ENCODE measurements at regions not wholly inside any gene's neighbourhood (a gene's known extent, or its start where the extent isn't known, plus 50 kb on each side); places are given as distances from the start of the nearest gene placed in this dataset.

DNA sequence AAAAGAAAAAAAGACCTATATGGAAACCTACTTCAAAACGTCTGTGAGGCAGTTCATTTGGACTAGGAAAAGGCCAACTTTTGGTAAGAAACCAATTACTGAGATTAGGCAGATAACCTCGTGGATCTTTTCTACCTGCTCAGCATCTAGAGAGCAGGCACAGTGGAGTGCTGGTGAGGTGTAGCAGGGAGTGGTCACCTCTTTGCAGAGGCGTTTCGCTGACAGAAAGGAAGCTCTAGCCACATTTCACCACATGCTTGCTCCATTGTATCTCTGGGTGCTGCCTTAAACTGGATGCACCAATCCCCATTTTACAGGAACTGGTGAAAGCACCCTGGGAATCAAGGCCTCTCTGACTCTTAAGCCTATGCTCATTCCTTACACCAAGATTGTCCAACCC lies 360.5 kb downstream of the LIG4 start:
- no peak overlapping the region for H3K4me3 Mint-ChIP-seq
- H3K36me3 Mint-ChIP-seq = no peaks in the 10 kb centered on the region
- peaks cover 4% of the 10 kb centered on the region for H3K9me3 Mint-ChIP-seq
- DNase-seq = no peak
- no peaks in the 10 kb centered on the region for H3K4me1 Mint-ChIP-seq
- H3K27ac Mint-ChIP-seq = no peak overlapping the region
- H3K27me3 Mint-ChIP-seq = no peaks in the 10 kb centered on the region

GRCh38 chr13:107852072-107852471 lies 363.3 kb downstream of the LIG4 start:
- Mint-ChIP-seq H3K36me3 (no peaks in the 10 kb centered on the region), H3K4me1 (no peaks in the 10 kb centered on the region), H3K27ac (no peak overlapping the region), H3K27me3 (no peaks in the 10 kb centered on the region), H3K4me3 (no peak overlapping the region), H3K9me3 (peaks cover 4% of the 10 kb centered on the region)
- DNase-seq = no peak

DNA sequence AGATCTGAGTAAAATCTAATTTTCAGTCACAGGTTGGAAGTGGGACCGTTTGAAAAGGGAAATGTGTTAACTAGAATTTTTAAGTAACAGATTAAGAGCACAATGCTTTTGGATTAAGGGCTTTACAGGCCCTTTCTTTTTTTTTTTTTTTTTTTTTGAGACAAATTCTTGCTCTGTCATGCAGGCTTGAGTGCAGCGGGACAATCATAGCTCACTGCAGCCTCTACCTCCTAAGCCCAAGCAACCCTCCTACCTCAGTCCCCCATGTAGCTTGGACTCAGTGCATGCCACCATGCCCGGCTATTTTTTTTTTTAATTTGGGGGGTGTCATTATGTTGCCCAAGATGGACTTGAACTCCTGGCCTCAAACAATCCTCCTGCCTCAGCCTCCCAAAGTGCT lies 363.7 kb downstream of the LIG4 start:
- H3K4me1 Mint-ChIP-seq = no peaks in the 10 kb centered on the region
- peaks cover 4% of the 10 kb centered on the region for H3K9me3 Mint-ChIP-seq
- DNase-seq = no peak
- H3K36me3 Mint-ChIP-seq = no peaks in the 10 kb centered on the region
- H3K4me3 Mint-ChIP-seq = no peak overlapping the region
- no peaks in the 10 kb centered on the region for H3K27me3 Mint-ChIP-seq
- no peak overlapping the region for H3K27ac Mint-ChIP-seq

- H3K9me3 Mint-ChIP-seq = no peaks in the 10 kb centered on the region
- no peak for DNase-seq
- no peaks in the 10 kb centered on the region for H3K27me3 Mint-ChIP-seq
- no peaks in the 10 kb centered on the region for H3K4me1 Mint-ChIP-seq
- H3K27ac Mint-ChIP-seq = no peak overlapping the region
- H3K36me3 Mint-ChIP-seq = no peaks in the 10 kb centered on the region
- H3K4me3 Mint-ChIP-seq = no peak overlapping the region
Measured at GRCh38 chr13:107847406-107847805, 367.9 kb downstream of the LIG4 start.

GRCh38 chr13:107846642-107847041 lies 368.7 kb downstream of the LIG4 start:
- Mint-ChIP-seq H3K27me3 (no peaks in the 10 kb centered on the region), H3K9me3 (no peaks in the 10 kb centered on the region), H3K4me1 (no peaks in the 10 kb centered on the region), H3K27ac (no peak overlapping the region), H3K36me3 (no peaks in the 10 kb centered on the region), H3K4me3 (no peak overlapping the region)
- DNase-seq = no peak

DNA sequence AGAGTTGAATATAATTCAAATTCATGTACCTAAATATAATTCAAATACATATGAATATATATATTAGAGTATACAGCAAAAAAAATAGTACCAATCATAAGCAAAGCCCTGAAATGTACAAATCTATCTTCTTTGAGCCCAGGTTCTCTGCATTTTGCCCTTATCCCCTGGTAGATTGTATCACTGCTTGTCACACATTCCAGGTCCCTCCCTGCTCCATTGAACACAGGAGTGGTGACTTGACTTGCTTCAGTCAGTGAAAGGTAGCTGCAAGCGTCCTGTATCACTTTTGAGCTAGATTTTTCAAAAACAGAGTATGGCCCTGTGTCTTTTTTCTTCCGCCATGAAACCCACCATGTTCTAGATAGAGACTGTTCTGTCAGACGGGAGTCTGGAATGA lies 369.4 kb downstream of the LIG4 start:
- H3K27ac Mint-ChIP-seq = no peak overlapping the region
- no peaks in the 10 kb centered on the region for H3K4me1 Mint-ChIP-seq
- DNase-seq = no peak
- H3K36me3 Mint-ChIP-seq = no peaks in the 10 kb centered on the region
- H3K9me3 Mint-ChIP-seq = no peaks in the 10 kb centered on the region
- no peaks in the 10 kb centered on the region for H3K27me3 Mint-ChIP-seq
- H3K4me3 Mint-ChIP-seq = no peak overlapping the region

DNA sequence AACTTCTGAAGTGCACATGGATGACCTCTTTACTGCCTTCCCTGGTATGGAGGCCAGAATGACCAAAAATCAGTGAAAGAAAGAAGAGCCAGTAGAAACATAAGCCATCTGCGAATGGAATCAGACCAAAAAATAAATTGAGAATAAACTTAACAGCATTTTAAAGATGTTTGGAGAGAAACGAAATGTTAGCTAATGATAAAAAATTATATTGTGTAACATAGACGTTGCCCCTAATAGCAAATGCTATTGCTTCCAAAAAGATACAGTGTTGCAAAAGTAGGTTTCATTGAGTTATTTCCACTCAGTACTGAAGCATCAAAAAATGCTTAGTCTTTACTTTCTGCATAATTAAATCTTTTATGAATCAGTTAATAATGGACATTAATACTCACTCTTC lies 371.7 kb downstream of the LIG4 start:
- H3K9me3 Mint-ChIP-seq = no peaks in the 10 kb centered on the region
- no peak overlapping the region for H3K27ac Mint-ChIP-seq
- no peak for DNase-seq
- H3K4me3 Mint-ChIP-seq = no peak overlapping the region
- H3K27me3 Mint-ChIP-seq = no peaks in the 10 kb centered on the region
- no peaks in the 10 kb centered on the region for H3K36me3 Mint-ChIP-seq
- no peaks in the 10 kb centered on the region for H3K4me1 Mint-ChIP-seq

DNA sequence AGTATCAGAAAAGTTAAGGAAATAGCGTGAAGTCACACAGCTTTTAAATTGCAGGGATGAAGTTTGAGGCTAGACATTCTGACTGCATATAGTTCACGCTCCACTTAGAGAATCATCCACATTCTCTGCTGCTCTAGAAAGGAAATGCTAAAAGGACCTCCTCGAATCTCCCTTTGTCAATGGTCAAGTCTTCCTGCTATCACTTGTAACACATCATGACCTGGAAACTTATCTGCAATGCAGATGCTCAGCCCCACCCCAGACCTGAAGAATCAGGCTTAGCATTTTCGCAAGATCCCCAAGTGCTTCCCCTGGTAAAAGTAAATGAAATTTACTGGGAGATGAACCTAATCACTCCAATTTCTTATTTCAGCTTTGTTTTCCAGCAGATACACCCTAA lies 372.1 kb downstream of the LIG4 start:
- Mint-ChIP-seq H3K4me3 (no peak overlapping the region), H3K27ac (no peak overlapping the region), H3K9me3 (no peaks in the 10 kb centered on the region), H3K36me3 (no peaks in the 10 kb centered on the region), H3K27me3 (peaks cover 1% of the 10 kb centered on the region), H3K4me1 (no peaks in the 10 kb centered on the region)
- DNase-seq = no peak

DNA sequence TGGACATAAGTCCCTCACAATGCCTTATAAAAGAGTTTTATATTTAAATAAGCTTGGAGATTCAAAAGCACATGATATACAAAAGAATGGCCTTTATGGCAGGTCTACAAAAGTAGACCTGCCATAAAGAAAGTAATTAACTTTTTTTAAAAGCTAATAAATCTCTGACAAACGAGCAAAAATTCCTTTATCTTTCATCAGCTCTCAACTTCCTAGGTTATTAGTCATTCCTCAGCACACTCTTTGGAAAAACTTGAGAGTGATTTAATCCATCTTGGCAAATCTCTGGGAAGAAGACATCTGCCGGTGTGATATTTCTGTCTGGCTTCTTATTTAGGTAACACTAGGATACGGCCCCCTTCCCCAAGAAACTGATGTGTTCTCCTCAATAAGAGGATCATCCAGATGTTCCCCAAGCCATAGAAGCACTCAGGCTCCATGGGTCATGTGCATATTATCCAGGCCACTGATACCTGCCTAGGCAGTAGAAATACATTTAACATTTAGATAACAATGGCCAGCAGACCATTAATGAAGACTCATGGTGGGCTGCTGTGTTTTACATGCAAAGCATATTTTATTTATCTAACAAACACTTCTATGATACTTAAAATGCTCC lies 372.7 kb downstream of the LIG4 start:
- H3K27ac Mint-ChIP-seq = no peak overlapping the region
- H3K36me3 Mint-ChIP-seq = no peaks in the 10 kb centered on the region
- H3K4me3 Mint-ChIP-seq = no peak overlapping the region
- H3K4me1 Mint-ChIP-seq = no peaks in the 10 kb centered on the region
- H3K9me3 Mint-ChIP-seq = no peaks in the 10 kb centered on the region
- H3K27me3 Mint-ChIP-seq = peaks cover 4% of the 10 kb centered on the region
- DNase-seq = no peak

GRCh38 chr13:107838588-107839161 lies 376.7 kb downstream of the LIG4 start:
- H3K27ac Mint-ChIP-seq = no peak overlapping the region
- H3K4me3 Mint-ChIP-seq = no peak overlapping the region
- H3K9me3 Mint-ChIP-seq = no peaks in the 10 kb centered on the region

DNA sequence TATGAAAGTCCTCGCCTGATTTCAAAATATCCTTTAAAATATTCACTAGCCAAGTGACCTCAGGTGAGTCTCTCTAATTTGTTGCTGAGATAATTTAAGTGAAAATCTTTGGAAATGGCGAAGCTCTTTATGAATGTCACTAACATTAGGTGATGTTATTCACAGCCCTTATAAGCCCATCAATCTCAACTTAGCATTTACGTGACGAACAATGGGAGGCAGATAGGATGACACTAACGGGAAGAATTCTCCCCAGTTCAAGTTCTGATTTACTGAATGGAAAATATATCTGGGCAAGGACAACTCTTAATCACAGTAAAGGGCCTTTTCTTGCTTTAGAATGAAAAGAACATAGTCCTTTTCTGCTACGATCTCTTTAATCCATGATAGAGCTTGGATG lies 378.7 kb downstream of the LIG4 start:
- H3K4me3 Mint-ChIP-seq = no peak overlapping the region
- peaks cover 4% of the 10 kb centered on the region for H3K27me3 Mint-ChIP-seq
- H3K27ac Mint-ChIP-seq = no peak overlapping the region
- H3K4me1 Mint-ChIP-seq = no peaks in the 10 kb centered on the region
- H3K36me3 Mint-ChIP-seq = no peaks in the 10 kb centered on the region
- no peaks in the 10 kb centered on the region for H3K9me3 Mint-ChIP-seq
- no peak for DNase-seq

More at GRCh38 chr13:107838588-107839161, 376.7 kb downstream of the LIG4 start:
- Mint-ChIP-seq H3K4me1 (no peaks in the 10 kb centered on the region), H3K36me3 (no peaks in the 10 kb centered on the region), H3K27me3 (peaks cover 4% of the 10 kb centered on the region)
- no peak for DNase-seq

GRCh38 chr13:107835339-107836018 lies 379.9 kb downstream of the LIG4 start:
- no peaks in the 10 kb centered on the region for H3K9me3 Mint-ChIP-seq
- no peaks in the 10 kb centered on the region for H3K4me1 Mint-ChIP-seq
- no peak for DNase-seq
- peaks cover 4% of the 10 kb centered on the region for H3K27me3 Mint-ChIP-seq
- H3K36me3 Mint-ChIP-seq = no peaks in the 10 kb centered on the region
- H3K4me3 Mint-ChIP-seq = no peak overlapping the region
- H3K27ac Mint-ChIP-seq = no peak overlapping the region

DNA sequence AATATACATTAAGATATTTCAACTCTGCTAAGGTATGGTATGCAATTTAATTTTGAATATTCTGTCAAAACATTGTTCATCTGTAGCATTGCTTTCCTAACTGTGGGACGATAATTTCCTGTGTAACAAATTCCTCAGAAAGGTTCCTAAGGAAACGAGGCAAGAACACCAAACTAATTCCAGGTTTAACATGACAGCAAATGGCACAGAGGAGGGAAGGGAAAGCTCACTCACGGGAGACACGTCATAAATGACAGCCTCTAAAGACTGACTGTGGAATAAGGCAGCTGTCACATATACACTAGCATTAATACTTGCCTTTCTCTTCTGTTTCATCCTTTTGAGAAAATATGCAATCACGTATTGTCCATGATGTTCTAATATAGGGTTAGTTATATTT lies 380.6 kb downstream of the LIG4 start:
- DNase-seq = no peak
- Mint-ChIP-seq H3K36me3 (no peaks in the 10 kb centered on the region), H3K9me3 (no peaks in the 10 kb centered on the region), H3K27me3 (peaks cover 4% of the 10 kb centered on the region), H3K27ac (no peak overlapping the region), H3K4me1 (no peaks in the 10 kb centered on the region), H3K4me3 (no peak overlapping the region)

- Mint-ChIP-seq H3K27me3 (peaks cover 4% of the 10 kb centered on the region), H3K4me3 (no peak overlapping the region), H3K4me1 (no peaks in the 10 kb centered on the region), H3K36me3 (no peaks in the 10 kb centered on the region), H3K27ac (no peak overlapping the region), H3K9me3 (no peaks in the 10 kb centered on the region)
- no peak for DNase-seq
Measured at GRCh38 chr13:107834281-107834680, 381.1 kb downstream of the LIG4 start.

DNA sequence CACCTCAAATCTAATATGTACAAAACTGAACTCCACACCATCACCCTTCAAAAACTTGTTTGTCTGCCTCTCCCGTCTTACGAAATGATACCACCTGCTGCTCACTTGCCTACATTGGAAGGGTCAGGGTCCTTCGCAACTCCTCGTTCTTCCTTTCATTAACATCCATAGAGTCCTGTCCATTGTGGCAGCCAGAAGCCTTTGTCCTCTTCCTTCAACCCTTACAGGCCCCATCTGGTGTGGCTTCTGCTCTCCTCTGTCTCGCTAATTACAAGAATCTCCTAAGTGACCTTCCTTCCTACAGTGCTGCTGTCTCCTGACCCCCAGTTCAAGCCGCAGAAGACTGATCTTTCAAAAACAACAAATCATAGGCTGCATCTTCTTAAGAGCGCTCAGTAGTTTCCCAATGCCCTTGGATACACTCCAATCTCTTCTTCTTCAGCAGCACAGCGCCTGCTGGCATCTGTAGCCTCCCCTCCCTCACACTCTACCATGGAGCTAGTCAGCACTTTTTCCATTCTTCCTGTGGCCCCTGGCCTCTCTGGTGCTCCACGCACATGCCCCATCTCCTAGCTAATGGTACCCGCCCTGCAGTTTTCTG lies 382.7 kb downstream of the LIG4 start:
- DNase-seq = no peak
- H3K9me3 Mint-ChIP-seq = no peaks in the 10 kb centered on the region
- H3K4me1 Mint-ChIP-seq = no peaks in the 10 kb centered on the region
- H3K36me3 Mint-ChIP-seq = no peaks in the 10 kb centered on the region
- no peak overlapping the region for H3K27ac Mint-ChIP-seq
- H3K4me3 Mint-ChIP-seq = no peak overlapping the region
- no peaks in the 10 kb centered on the region for H3K27me3 Mint-ChIP-seq

- DNase-seq = no peak
- Mint-ChIP-seq H3K4me3 (no peak overlapping the region), H3K27me3 (no peaks in the 10 kb centered on the region), H3K9me3 (no peaks in the 10 kb centered on the region), H3K27ac (no peak overlapping the region), H3K4me1 (no peaks in the 10 kb centered on the region), H3K36me3 (no peaks in the 10 kb centered on the region)
Measured at GRCh38 chr13:107830804-107831203, 384.5 kb downstream of the LIG4 start.

Data from activated naive CD8-positive, alpha-beta T cell treated with anti-CD3 and anti-CD28 coated beads for 36 hours (primary cell).